T1000 (cell line): ENCODE measurements at regions not wholly inside any gene's neighbourhood (a gene's known extent, or its start where the extent isn't known, plus 50 kb on each side); places are given as distances from the start of the nearest gene placed in this dataset.
"Not testable (repeated sequence)": the region's sequence is repeated elsewhere in the genome, so short reads cannot be mapped to it uniquely, and the experiment has no call there.

Experiments used
- DNase-seq: peaks from one replicate; lab custom pipeline; 2025; ENCODE audit warnings: mixed read lengths; lab: John Stamatoyannopoulos, UW

GRCh38 chr13:30816736-30817135 lies 81.4 kb downstream of the ALOX5AP start:
- DNase-seq, result no peak

- no peak for DNase-seq
Observed at GRCh38 chr13:30818323-30818960, 83.1 kb downstream of the ALOX5AP start.

- no peak for DNase-seq
Observed at GRCh38 chr13:30819136-30819888, 84.0 kb downstream of the ALOX5AP start.

- DNase-seq, result no peak
Observed at GRCh38 chr13:30821421-30821820, 84.7 kb upstream of the MEDAG start.

GRCh38 chr13:30824651-30825050 lies 81.4 kb upstream of the MEDAG start:
- no peak for DNase-seq

- no peak for DNase-seq
Observed at GRCh38 chr13:30826911-30827577, 79.0 kb upstream of the MEDAG start.

GRCh38 chr13:30827578-30827925 lies 78.5 kb upstream of the MEDAG start:
- DNase-seq, result no peak

GRCh38 chr13:30829145-30829832 lies 76.8 kb upstream of the MEDAG start:
- peak; percentile 40 for DNase-seq

- no peak for DNase-seq
Observed at GRCh38 chr13:30829833-30830637, 76.0 kb upstream of the MEDAG start.

GRCh38 chr13:30830638-30830965 lies 75.5 kb upstream of the MEDAG start:
- no peak for DNase-seq

- DNase-seq, result no peak
Observed at GRCh38 chr13:30831515-30831914, 74.6 kb upstream of the MEDAG start.

GRCh38 chr13:30832377-30832776 lies 73.7 kb upstream of the MEDAG start:
- no peak for DNase-seq

- peak; percentile 50 for DNase-seq
Observed at GRCh38 chr13:30832845-30833332, 73.2 kb upstream of the MEDAG start.

- no peak for DNase-seq
Observed at GRCh38 chr13:30835442-30835841, 70.6 kb upstream of the MEDAG start.

- DNase-seq, result no peak
Observed at GRCh38 chr13:30837227-30838159, 68.6 kb upstream of the MEDAG start.

GRCh38 chr13:30839636-30840035 lies 66.4 kb upstream of the MEDAG start:
- not testable (repeated sequence) for DNase-seq

GRCh38 chr13:30840515-30840914 lies 65.6 kb upstream of the MEDAG start:
- DNase-seq, result no peak

GRCh38 chr13:30841154-30841553 lies 64.9 kb upstream of the MEDAG start:
- no peak for DNase-seq

- DNase-seq, result no peak
Observed at GRCh38 chr13:30843548-30843947, 62.5 kb upstream of the MEDAG start.

GRCh38 chr13:30844548-30845296 lies 61.3 kb upstream of the MEDAG start:
- no peak for DNase-seq
